Nephron (organoid): ENCODE measurements at regions not wholly inside any gene's neighbourhood (a gene's known extent, or its start where the extent isn't known, plus 50 kb on each side); places are given as distances from the start of the nearest gene placed in this dataset.

Experiments
- H3K27ac Mint-ChIP-seq, 3 experiments: 2 replicates each; pipeline ENCODE4 v1.8.0; 2020; ENCODE audit warnings: mixed read lengths in 3 of 3, mild to moderate bottlenecking in 2 of 3, moderate library complexity in 1 of 3
- H3K27me3 Mint-ChIP-seq: 2 replicates; pipeline ENCODE4 v1.8.0; 2021; ENCODE audit warnings: low read depth, mild to moderate bottlenecking, moderate library complexity, mixed read lengths
- H3K36me3 Mint-ChIP-seq: 2 replicates; pipeline ENCODE4 v1.8.0; 2020; ENCODE audit warnings: low read depth, mixed read lengths
- H3K4me1 Mint-ChIP-seq: 2 replicates; pipeline ENCODE4 v1.8.0; 2020; ENCODE audit warnings: mixed read lengths
- H3K4me3 Mint-ChIP-seq, 3 experiments: 2 replicates each; pipeline ENCODE4 v1.8.0; 2020; ENCODE audit warnings: mild to moderate bottlenecking in 3 of 3, mixed read lengths in 3 of 3, moderate library complexity in 2 of 3
- H3K9me3 Mint-ChIP-seq: 2 replicates; pipeline ENCODE4 v1.8.0; 2020; ENCODE audit warnings: mixed read lengths
- TF ChIP-seq, protein P1 (sequence below), 3 experiments: fragments of 200-600 bp; sonication (generic); IDR thresholded peaks; one replicate each; pipeline ENCODE4 v1.5.0; 2021; ENCODE audit warnings: antibody characterized with exemption in 3 of 3; ENCODE audit not compliant: unreplicated experiment in 3 of 3

DNA sequence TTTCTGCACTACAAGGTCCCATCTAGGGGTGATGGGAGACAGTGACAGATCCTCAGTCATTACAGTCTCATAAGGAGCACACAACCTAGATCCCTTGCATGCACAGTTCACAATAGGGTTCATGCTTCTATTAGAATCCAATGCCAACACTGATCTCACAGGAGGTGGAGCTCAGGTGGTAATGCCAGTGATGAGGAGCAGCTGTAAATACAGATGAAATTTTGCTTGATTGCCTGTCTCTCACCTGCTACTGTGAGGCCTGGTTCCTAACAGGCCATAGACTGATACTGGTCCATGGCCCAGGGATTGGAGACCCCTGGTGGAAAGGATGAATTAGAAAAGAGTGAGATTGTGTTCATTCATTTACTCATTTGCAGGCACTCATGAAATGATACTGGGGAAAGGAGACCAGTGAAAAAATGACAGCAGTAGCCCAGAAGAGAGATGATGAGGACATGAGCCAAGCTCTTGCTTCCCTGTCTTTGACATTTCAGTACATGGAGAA is 251.6 kb upstream of the DUSP10 start:
- Mint-ChIP-seq H3K4me1 (peaks cover 4% of the 10 kb centered on the region), H3K9me3 (no peaks in the 10 kb centered on the region), H3K27ac (no peak overlapping the region), H3K4me3 (no peak overlapping the region), H3K27me3 (no peaks in the 10 kb centered on the region), H3K36me3 (no peaks in the 10 kb centered on the region)
- TF ChIP-seq, protein P1, sequence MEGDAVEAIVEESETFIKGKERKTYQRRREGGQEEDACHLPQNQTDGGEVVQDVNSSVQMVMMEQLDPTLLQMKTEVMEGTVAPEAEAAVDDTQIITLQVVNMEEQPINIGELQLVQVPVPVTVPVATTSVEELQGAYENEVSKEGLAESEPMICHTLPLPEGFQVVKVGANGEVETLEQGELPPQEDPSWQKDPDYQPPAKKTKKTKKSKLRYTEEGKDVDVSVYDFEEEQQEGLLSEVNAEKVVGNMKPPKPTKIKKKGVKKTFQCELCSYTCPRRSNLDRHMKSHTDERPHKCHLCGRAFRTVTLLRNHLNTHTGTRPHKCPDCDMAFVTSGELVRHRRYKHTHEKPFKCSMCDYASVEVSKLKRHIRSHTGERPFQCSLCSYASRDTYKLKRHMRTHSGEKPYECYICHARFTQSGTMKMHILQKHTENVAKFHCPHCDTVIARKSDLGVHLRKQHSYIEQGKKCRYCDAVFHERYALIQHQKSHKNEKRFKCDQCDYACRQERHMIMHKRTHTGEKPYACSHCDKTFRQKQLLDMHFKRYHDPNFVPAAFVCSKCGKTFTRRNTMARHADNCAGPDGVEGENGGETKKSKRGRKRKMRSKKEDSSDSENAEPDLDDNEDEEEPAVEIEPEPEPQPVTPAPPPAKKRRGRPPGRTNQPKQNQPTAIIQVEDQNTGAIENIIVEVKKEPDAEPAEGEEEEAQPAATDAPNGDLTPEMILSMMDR (IDR thresholded peaks at IDR 0.05; ENCODE audit: unreplicated experiment in 3 of 3), result no peak

DNA sequence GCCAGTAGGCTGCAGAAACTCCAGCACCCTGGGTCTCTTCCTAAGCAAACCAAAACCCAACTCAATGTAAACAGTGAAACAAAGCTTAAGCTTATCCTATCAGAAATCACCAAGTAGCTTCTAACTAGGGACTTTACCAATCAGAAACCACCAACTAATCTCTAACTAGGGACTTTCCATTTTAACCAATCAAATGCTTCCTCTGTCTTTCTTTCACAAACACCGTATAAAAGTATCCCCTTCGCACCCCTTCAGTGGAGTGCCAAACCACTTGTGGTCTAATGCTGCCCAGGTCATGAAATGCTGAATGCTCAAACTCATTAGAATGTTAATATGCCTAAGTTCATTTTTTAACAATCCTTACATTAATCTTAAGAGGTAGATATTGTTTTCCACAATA is 250.5 kb upstream of the DUSP10 start:
- TF ChIP-seq, protein P1 (IDR thresholded peaks at IDR 0.05; ENCODE audit: unreplicated experiment in 3 of 3), result no peak

DNA sequence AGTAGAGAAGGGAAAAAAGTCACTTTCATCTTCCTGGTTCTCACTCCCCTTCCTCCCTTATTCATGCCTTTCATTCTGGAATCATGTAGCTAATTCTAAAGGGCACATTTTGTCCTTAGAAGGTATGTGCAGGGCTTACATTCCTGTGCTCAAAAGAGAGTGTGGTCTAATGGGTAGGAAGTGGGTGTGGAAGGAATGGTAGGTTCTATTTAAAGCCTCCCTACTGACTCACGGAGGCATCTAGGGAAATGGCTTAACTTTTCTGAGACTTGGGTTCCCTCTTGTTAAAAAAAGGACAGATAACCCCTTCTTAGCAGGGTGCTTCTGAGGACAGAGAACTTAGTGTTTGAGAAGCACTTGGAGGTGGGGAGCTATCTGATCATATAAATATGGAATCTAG is 249.3 kb upstream of the DUSP10 start:
- Mint-ChIP-seq H3K9me3 (no peaks in the 10 kb centered on the region), H3K27ac (no peak overlapping the region), H3K36me3 (no peaks in the 10 kb centered on the region), H3K4me1 (peaks cover 22% of the 10 kb centered on the region), H3K27me3 (no peaks in the 10 kb centered on the region), H3K4me3 (no peak overlapping the region)
- TF ChIP-seq, protein P1 (IDR thresholded peaks at IDR 0.05; ENCODE audit: unreplicated experiment in 3 of 3), result no peak

More for the DNA sequence above, 250.5 kb upstream of the DUSP10 start:
- Mint-ChIP-seq H3K27ac (no peak overlapping the region), H3K27me3 (no peaks in the 10 kb centered on the region), H3K4me3 (no peak overlapping the region), H3K4me1 (peaks cover 15% of the 10 kb centered on the region), H3K9me3 (no peaks in the 10 kb centered on the region), H3K36me3 (no peaks in the 10 kb centered on the region)

DNA sequence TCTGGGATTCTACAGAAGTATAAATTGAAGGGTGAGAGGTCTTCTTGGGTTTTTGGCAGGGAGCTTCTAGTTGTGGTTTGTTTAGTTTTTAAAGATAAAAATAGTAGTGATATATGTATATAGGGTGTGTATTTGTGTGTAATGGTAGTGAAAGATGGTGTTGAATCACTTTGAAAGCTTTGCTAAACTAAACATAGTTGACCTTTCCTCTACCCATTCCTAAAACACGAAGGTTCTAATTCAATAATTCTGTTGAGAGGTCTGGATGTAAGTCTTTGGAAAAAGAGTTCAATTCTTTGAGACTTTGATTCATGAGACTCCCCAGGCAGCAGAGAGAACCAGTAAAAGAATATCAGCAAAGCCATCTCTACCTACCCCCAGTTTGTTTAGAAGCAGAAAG is 247.9 kb upstream of the DUSP10 start:
- Mint-ChIP-seq H3K27ac (no peak overlapping the region), H3K27me3 (no peaks in the 10 kb centered on the region), H3K4me3 (no peak overlapping the region), H3K36me3 (no peaks in the 10 kb centered on the region), H3K4me1 (peaks cover 22% of the 10 kb centered on the region), H3K9me3 (no peaks in the 10 kb centered on the region)
- TF ChIP-seq, protein P1 (IDR thresholded peaks at IDR 0.05; ENCODE audit: unreplicated experiment in 3 of 3), result no peak

DNA sequence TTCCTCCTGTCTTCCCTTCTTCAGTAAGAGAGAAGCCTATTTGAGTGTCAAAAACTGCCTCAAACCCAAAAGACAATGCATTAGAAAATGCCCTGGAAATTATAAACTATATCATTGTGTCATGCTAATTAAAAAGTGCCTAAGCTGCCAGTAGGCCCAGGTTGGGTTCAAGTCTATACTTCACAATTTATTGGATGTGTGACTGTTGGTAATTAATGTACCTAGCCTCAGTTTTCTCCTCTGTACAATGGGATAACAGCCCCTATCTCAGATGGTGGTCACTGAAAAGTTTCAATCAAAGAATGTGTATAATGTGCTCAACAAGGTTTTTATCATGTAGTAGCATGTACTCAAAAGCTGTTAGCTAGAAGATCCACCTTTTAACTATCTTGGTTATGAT is 246.9 kb upstream of the DUSP10 start:
- H3K36me3 Mint-ChIP-seq, result no peaks in the 10 kb centered on the region
- TF ChIP-seq, protein P1 (IDR thresholded peaks at IDR 0.05; ENCODE audit: unreplicated experiment in 3 of 3), result no peak
- no peaks in the 10 kb centered on the region for H3K9me3 Mint-ChIP-seq
- H3K4me3 Mint-ChIP-seq, result no peak overlapping the region
- H3K27me3 Mint-ChIP-seq, result no peaks in the 10 kb centered on the region
- H3K4me1 Mint-ChIP-seq, result peaks cover 22% of the 10 kb centered on the region
- no peak overlapping the region for H3K27ac Mint-ChIP-seq

DNA sequence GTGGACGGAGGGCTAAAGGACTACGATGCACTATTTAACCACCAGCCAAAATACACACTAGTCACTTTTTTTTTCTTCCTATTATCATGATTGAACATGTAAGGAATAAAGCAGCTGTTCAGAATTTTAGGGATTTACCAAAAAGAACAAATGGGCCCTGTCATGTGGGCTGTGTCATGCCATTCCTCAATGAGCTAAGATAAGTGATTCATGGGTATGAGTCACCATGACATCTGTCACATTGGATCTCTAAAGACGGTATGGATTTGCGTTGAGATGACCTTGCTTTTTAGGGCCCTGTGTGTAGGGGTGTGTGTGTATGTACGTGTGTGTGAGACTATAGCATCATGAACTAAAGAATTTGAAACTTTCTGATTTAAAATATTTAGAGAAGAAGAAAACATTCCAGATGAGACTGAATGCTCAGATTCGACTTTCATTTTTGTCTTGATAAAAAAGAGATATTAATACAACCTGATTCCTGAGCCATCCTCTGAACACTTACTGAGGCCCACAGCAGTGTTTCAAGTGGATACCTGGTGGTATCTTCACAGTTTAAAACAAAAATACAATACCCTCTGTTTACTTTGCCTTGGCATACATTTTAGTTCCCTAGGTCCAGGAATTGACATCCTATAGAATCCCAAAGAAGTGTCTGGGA is 246.1 kb upstream of the DUSP10 start:
- Mint-ChIP-seq H3K27ac (peak overlapping the region in 2 of 3 experiments; percentile 42 to 48), H3K27me3 (peaks cover 5% of the 10 kb centered on the region), H3K9me3 (no peaks in the 10 kb centered on the region), H3K4me3 (no peak overlapping the region), H3K36me3 (no peaks in the 10 kb centered on the region), H3K4me1 (peaks cover 22% of the 10 kb centered on the region)
- TF ChIP-seq, protein P1 (IDR thresholded peaks at IDR 0.05; ENCODE audit: unreplicated experiment in 3 of 3), result no peak
